ENCODE measurements at regions not wholly inside any gene's neighbourhood (a gene's known extent, or its start where the extent isn't known, plus 50 kb on each side); places are given as distances from the start of the nearest gene placed in this dataset.

- in situ Hi-C loops (cut with MboI; ENCODE audit: low sequenced_read_pairs, unreplicated experiment), result no loop called here
- no peak for DNase-seq (ENCODE audit: low spot score)
- TF ChIP-seq CTCF (IDR thresholded peaks at IDR 0.05; ENCODE audit: borderline replicate concordance, control extremely low read depth, extremely low read depth, insufficient read depth, missing control alignments), result no peak
Measured at GRCh38 chr1:82710091-82710490, 909.4 kb downstream of the ADGRL2 start.

- TF ChIP-seq CTCF (IDR thresholded peaks at IDR 0.05; ENCODE audit: borderline replicate concordance, control extremely low read depth, extremely low read depth, insufficient read depth, missing control alignments), result no peak
- no peak for DNase-seq (ENCODE audit: low spot score)
- in situ Hi-C loops (cut with MboI; ENCODE audit: low sequenced_read_pairs, unreplicated experiment), result no loop called here
Measured at GRCh38 chr1:82707681-82708080, 906.9 kb downstream of the ADGRL2 start.

- in situ Hi-C loops (cut with MboI; ENCODE audit: low sequenced_read_pairs, unreplicated experiment), result no loop called here
- TF ChIP-seq CTCF (IDR thresholded peaks at IDR 0.05; ENCODE audit: borderline replicate concordance, control extremely low read depth, extremely low read depth, insufficient read depth, missing control alignments), result no peak
- no peak for DNase-seq (ENCODE audit: low spot score)
Measured at GRCh38 chr1:82706741-82707140, 906.0 kb downstream of the ADGRL2 start.

GRCh38 chr1:82704966-82705365, 904.2 kb downstream of the ADGRL2 start:
- in situ Hi-C loops (cut with MboI; ENCODE audit: low sequenced_read_pairs, unreplicated experiment), result no loop called here
- no peak for TF ChIP-seq CTCF (IDR thresholded peaks at IDR 0.05; ENCODE audit: borderline replicate concordance, control extremely low read depth, extremely low read depth, insufficient read depth, missing control alignments)

GRCh38 chr1:82704393-82704792, 903.7 kb downstream of the ADGRL2 start:
- no peak for TF ChIP-seq CTCF (IDR thresholded peaks at IDR 0.05; ENCODE audit: borderline replicate concordance, control extremely low read depth, extremely low read depth, insufficient read depth, missing control alignments)
- no peak for DNase-seq (ENCODE audit: low spot score)
- in situ Hi-C loops (cut with MboI; ENCODE audit: low sequenced_read_pairs, unreplicated experiment), result no loop called here

More at GRCh38 chr1:82704966-82705365, 904.2 kb downstream of the ADGRL2 start:
- no peak for DNase-seq (ENCODE audit: low spot score)

- in situ Hi-C loops (cut with MboI; ENCODE audit: low sequenced_read_pairs, unreplicated experiment), result no loop called here
- no peak for DNase-seq (ENCODE audit: low spot score)
- TF ChIP-seq CTCF (IDR thresholded peaks at IDR 0.05; ENCODE audit: borderline replicate concordance, control extremely low read depth, extremely low read depth, insufficient read depth, missing control alignments), result no peak
Measured at GRCh38 chr1:82703951-82704350, 903.2 kb downstream of the ADGRL2 start.

GRCh38 chr1:82700476-82700875, 899.7 kb downstream of the ADGRL2 start:
- no peak for DNase-seq (ENCODE audit: low spot score)
- no peak for TF ChIP-seq CTCF (IDR thresholded peaks at IDR 0.05; ENCODE audit: borderline replicate concordance, control extremely low read depth, extremely low read depth, insufficient read depth, missing control alignments)
- in situ Hi-C loops (cut with MboI; ENCODE audit: low sequenced_read_pairs, unreplicated experiment), result no loop called here
